Kidney capillary endothelial cell (primary cell): ENCODE measurements at regions not wholly inside any gene's neighbourhood (a gene's known extent, or its start where the extent isn't known, plus 50 kb on each side); places are given as distances from the start of the nearest gene placed in this dataset.
"Not testable (repeated sequence)": the region's sequence is repeated elsewhere in the genome, so short reads cannot be mapped to it uniquely, and the experiment has no call there.

ENCODE experiments used
- DNase-seq: peaks from one replicate; pipeline ENCODE4 v3.0.0-alpha.2; 2018; ENCODE audit warnings: low spot score

GRCh38 chr13:31385540-31385939 is 185.8 kb downstream of the B3GLCT start:
- no peak for DNase-seq

GRCh38 chr13:31394506-31394905 is 194.7 kb downstream of the B3GLCT start:
- DNase-seq, result no peak

- DNase-seq, result no peak
Observed at GRCh38 chr13:31395090-31395489, 195.3 kb downstream of the B3GLCT start.

- DNase-seq, result no peak
Observed at GRCh38 chr13:31399690-31400089, 199.9 kb downstream of the B3GLCT start.

GRCh38 chr13:31403711-31404110 is 203.9 kb downstream of the B3GLCT start:
- not testable (repeated sequence) for DNase-seq

- DNase-seq, result no peak
Observed at GRCh38 chr13:31408927-31409326, 209.2 kb downstream of the B3GLCT start.

- DNase-seq, result no peak
Observed at GRCh38 chr13:31409678-31410356, 210.0 kb downstream of the B3GLCT start.

- DNase-seq, result no peak
Observed at GRCh38 chr13:31413516-31413915, 213.7 kb downstream of the B3GLCT start.

- DNase-seq, result no peak
Observed at GRCh38 chr13:31416066-31416465, 216.3 kb downstream of the B3GLCT start.

GRCh38 chr13:31418186-31418585 is 218.4 kb downstream of the B3GLCT start:
- no peak for DNase-seq

GRCh38 chr13:31421756-31422155 is 222.0 kb downstream of the B3GLCT start:
- no peak for DNase-seq

GRCh38 chr13:31424130-31424729 is 224.5 kb downstream of the B3GLCT start:
- DNase-seq, result peak; percentile 78

GRCh38 chr13:31426395-31426794 is 226.6 kb downstream of the B3GLCT start:
- DNase-seq, result no peak

- DNase-seq, result no peak
Observed at GRCh38 chr13:31427151-31428100, 227.7 kb downstream of the B3GLCT start.

GRCh38 chr13:31431722-31432137 is 232.0 kb downstream of the B3GLCT start:
- DNase-seq, result peak; percentile 26

- no peak for DNase-seq
Observed at GRCh38 chr13:31433207-31433606, 233.4 kb downstream of the B3GLCT start.

GRCh38 chr13:31433746-31434145 is 234.0 kb downstream of the B3GLCT start:
- no peak for DNase-seq

GRCh38 chr13:31434613-31435012 is 234.8 kb downstream of the B3GLCT start:
- DNase-seq, result no peak

GRCh38 chr13:31435536-31435935 is 235.8 kb downstream of the B3GLCT start:
- DNase-seq, result no peak

GRCh38 chr13:31436478-31436877 is 236.7 kb downstream of the B3GLCT start:
- no peak for DNase-seq

GRCh38 chr13:31437975-31438374 is 238.2 kb downstream of the B3GLCT start:
- DNase-seq, result no peak

GRCh38 chr13:31440132-31440531 is 240.4 kb downstream of the B3GLCT start:
- no peak for DNase-seq
